Stimulated activated CD4-positive, alpha-beta T cell treated with anti-CD3 and anti-CD28 coated beads, Interleukin-1b, Interleukin-23, amount 100 ng/mL, for 48 hours (primary cell): ENCODE measurements at regions not wholly inside any gene's neighbourhood (a gene's known extent, or its start where the extent isn't known, plus 50 kb on each side); places are given as distances from the start of the nearest gene placed in this dataset.
"Not testable (repeated sequence)": the region's sequence is repeated elsewhere in the genome, so short reads cannot be mapped to it uniquely, and the experiment has no call there.

Experiments
- DNase-seq: peaks from one replicate; pipeline ENCODE4 v3.0.0-alpha.2; 2020

DNA sequence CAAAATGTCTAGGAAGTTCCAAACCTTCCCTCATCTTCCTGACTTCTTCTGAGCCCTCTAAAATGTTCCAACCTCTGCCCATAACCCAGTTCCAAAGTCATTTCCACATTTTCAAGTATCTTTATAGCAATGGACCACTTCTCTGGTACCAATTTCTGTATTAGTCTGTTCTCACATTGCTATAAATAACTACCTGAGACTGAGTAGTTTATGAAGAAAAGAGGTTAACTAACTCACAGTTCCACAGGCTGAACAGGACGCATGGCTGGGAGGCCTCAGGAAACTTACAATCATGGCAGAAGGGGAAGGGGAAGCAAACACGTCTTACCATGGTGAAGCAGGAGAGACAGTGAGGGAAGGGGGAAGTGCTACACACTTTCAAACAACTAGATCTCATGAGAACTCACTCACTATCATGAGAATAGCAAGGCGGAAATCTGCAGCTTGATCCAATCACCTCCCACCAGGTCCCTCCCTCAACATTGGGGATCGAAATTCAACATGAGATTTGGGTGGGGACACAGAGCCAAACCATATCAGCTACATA lies 213.2 kb upstream of the MGAT5 start:
- not testable (repeated sequence) for DNase-seq

DNA sequence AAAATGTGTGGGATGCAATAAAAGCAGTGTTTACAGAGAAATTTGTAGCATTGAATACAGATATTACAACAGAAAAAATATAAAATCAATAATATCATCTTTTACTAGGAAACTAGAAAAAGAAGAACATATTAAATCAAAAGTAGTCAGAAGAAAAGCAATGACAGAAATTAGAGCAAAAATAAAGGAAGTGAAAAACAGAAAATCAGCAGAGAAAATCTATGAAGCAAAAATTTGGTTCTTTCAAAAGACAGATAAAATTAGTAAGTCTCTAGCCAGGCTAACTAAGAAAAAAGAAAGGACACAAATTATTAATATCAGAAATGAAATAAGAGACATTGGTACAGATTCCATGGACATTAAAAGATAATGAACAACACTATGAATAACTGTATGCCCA lies 212.0 kb upstream of the MGAT5 start:
- DNase-seq = no peak

DNA sequence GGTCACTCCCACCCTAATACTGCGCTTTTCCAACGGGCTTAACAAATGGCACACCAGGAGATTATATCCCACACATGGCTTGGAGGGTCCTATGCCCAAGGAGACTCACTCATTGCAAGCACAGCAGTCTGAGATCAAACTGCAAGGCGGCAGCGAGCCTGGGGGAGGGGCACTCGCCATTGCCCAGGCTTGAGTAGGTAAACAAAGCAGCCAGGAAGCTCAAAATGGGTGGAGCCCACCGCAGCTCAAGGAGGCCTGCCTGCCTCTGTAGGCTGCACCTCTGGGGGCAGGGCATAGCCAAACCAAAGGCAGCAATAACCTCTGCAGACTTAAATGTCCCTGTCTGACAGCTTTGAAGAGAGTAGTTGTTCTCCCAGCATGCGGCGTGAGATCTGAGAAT lies 210.8 kb upstream of the MGAT5 start:
- DNase-seq = not testable (repeated sequence)

DNA sequence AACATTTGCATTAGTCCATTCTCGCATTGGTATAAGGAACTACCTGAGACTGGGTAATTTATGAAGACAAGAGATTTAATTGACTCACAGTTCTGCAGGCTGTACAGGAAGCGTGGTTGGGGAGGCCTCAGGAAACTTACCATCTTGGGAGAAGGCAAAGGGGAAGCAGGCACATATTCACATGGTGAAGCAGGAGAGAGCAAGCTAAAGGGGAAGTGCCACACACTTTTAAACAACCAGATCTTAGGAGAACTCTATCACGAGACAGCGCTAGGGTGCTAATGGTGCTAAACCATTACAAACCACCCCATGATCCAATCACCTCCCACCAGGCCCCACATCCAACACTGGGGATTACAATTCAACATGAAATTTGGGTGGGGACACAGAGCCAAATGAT lies 201.7 kb upstream of the MGAT5 start:
- DNase-seq = no peak

DNA sequence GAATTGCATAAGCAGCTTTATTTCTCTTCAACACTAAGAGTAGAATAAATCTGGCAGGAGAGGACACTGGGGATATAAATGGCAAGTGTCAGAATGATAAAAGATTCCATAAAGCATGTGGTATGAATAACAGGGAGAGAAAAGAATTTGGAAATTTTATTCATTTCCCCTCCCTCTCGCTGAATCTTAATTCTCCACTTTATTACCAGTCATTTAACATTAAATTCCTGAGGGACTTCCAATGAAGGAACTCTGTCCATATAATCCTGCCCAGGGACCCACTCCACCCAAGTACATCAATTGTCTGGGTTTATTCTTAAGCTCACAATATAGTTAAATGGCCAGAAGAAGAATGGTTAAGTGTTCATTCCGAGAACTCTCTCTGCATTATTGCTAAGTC lies 197.7 kb upstream of the MGAT5 start:
- no peak for DNase-seq

DNA sequence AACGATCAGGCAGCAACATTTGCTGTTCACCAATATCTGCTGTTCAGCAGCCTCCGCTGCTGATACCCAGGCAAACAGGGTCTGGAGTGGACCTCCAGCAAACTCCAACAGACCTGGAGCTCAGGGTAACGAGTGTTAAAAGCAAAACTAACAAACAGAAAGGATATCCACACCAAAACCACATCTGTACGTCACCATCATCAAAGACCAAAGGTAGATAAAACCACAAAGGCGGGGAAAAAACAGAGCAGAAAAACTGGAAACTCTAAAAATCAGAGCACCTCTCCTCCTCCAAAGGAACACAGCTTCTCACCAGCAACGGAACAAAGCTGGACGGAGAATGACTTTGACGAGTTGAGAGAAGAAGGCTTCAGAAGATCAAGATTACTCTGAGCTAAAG lies 192.8 kb upstream of the MGAT5 start:
- not testable (repeated sequence) for DNase-seq

DNA sequence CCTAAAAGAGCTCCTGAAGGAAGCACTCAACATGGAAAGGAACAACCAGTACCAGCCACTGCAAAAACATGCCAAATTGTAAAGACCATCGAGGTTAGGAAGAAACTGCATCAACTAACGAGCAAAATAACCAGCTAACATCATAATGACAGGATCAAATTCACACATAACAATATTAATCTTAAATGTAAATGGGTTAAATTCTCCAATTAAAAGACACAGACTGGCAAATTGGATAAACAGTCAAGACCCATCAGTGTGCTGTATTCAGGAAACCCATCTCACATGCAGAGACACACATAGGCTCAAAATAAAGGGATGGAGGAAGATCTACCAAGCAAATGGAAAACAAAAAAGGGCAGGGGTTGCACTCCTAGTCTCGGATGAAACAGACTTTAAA lies 191.6 kb upstream of the MGAT5 start:
- DNase-seq = not testable (repeated sequence)

DNA sequence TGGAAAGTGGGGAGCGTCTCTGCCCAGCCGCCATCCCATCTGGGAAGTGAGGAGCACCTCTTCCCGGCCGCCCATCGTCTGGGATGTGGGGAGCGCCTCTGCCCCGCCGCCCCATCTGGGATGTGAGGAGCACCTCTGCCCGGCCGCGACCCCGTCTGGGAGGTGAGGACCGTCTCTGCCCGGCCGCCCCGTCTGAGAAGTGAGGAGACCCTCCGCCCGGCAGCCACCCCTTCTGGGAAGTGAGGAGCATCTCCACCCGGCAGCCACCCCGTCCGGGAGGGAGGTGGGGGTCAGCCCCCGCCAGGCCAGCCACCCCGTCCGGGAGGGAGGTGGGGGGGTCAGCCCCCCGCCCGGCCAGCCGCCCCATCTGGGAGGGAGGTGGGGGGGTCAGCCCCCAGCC lies 190.0 kb upstream of the MGAT5 start:
- not testable (repeated sequence) for DNase-seq

DNA sequence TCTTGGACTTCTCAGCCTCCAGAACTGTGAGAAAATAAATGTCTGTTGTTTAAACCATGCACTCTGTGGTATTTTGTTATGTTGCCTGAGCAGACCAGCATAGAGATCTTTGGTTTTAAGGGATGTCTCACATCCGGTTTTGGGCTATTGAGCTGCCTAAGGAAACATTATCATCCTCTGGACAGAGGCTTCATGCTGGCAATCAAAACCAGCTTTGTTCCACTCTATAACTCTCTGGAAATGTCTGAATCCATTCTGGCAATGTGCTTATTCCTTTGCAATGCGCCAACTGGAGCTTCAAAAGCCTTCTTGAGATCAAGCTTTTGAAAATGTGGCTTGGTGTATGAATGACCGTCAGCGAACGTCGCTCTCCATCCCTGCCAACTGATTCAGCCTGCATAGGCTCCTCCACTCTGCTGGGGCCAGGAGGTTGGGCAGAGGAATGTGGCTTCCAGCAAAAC lies 183.6 kb upstream of the MGAT5 start:
- DNase-seq = no peak

DNA sequence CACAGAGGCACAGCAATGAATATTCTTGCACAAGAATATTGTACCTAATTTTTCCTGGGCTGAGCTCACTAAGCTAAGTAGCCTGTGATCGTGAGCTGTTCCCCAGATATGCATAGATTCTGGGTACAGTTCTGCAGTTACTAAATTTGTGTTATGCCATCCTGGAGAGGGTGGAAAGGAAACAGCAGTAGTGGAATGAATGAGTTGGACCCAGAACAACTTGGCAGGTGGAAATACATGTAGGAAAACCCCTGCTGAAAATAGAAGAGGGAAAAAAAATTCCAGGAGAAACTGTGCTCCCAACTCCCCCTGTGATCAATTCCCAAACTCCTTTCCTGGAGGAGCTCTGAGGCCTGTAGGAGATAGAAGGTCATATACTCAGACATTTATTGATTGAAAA lies 181.5 kb upstream of the MGAT5 start:
- DNase-seq = no peak

DNA sequence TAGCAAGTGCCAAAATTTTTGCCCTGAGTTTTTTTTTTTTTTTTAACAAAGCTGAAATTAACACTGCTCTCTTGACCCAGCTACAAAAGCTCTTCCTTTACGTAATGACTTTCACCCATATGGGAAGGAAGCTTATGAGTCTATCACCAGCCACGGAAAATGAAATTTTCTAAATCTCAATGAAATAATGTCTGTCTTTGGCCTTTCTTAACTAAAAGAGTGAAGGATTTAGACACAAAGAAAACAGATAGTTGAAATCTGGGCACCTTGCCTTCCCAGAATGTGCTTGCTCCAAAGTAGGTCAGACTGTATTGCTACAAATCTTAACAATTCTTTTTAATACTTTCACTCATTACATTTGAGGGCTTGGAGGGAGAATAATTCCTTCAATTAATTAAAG lies 180.8 kb upstream of the MGAT5 start:
- no peak for DNase-seq

DNA sequence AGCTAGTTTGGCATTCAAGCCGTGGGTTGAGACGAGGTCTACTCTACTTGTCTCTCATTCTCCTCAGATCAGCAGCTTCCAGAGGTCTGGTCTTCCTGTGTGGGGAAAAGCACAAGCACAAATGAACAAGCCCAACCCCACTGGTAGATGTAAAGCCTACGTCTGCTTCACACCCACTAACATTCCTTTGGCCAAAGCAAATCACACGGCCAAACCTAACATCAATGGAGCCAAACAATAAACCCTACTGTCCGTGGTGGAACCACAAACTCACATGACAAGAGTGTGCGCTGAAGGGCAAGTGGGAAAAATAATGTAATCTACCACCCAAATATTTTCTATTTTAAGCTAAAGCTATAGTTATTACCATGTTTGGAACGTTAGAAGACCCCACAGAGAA lies 179.3 kb upstream of the MGAT5 start:
- DNase-seq = no peak

DNA sequence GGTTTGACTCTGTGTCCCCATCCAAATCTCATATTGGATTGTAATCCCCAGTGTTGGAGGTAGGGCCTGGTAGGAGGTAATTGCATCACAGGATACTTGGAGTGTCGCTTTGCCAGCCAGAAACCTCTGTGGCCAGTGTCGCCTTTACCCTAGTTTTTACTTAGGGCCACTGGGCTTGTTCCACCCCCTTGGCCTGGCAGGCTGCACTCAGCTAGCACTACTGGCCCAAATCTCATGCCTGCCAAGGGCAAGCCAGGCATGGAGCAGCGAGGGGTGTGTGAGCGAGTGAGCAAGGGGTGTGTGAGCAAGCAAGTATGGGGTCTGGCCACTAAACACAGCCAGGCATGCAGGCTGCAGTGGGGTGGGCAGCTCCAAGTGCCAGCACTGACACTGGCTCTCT lies 178.7 kb upstream of the MGAT5 start:
- no peak for DNase-seq

DNA sequence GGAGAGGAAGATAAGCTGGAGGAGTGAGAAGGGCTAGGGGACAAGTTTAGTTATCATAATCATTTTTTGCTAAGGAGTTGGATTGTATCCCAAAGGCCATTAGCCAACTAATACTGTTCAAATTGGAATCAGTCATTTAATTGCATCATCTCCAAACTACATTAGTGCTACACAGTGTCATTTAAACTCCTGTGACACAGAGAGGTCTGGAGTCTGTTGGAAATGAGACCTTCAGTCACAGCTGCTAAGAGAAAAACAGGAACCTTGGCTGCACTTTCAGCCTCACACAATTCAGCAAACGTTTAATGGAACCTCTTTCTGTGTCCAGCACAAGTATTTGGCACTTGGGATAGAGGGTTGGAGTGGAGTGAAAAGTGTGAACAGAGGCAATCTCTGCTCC lies 175.5 kb upstream of the MGAT5 start:
- DNase-seq = no peak

DNA sequence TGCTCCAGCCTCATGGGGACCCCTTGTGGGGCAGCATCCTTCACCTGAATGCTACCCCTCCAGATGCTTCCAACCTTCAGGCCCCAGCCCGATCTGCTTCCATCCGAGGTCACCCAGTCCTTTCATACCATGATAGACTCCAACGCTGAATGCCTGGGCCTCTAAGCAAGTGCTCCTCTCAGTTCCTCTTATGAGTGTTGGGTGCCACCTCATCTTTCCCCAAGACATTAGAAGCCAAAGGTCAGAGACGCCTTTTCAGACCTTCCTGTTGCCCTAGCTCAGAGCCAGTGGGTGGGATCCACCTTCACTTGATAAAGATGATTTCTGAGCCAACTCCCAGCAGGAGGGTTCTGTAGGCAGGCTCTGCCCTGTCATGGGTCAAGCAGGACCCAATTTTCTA lies 174.5 kb upstream of the MGAT5 start:
- DNase-seq = no peak

DNA sequence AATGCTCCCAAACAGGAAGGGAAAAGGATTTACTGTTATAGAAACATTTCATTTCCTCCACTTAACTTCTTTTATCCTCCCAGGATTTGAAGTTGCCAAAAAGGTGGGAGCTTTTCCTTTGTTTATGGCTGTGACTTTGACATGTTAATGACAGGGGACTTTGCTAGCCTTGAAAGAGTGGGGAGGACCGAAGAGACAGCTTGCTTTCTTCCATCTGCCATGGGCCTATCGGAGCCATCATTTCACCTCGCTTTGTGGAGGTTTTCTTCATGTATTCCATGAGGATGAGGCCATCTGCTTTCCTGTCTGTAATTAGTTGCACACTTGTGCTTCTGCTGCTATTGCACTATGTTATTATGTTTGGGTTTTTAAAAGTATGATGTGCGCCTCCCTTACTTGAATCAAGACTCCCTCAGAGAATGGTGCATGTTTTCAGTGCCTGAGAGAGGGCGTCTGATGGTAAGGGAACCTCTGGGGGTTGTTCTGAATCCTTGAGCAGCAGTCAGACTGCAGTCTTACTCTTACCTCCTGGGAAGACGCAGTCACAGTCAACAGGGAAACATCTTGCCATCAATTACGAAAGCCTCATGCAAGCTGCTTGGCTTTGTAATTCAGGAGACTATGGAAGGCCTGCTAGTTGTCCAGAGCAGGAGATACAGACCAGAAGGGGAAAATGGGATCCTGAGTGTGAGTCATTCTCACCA lies 173.3 kb upstream of the MGAT5 start:
- DNase-seq = no peak

DNA sequence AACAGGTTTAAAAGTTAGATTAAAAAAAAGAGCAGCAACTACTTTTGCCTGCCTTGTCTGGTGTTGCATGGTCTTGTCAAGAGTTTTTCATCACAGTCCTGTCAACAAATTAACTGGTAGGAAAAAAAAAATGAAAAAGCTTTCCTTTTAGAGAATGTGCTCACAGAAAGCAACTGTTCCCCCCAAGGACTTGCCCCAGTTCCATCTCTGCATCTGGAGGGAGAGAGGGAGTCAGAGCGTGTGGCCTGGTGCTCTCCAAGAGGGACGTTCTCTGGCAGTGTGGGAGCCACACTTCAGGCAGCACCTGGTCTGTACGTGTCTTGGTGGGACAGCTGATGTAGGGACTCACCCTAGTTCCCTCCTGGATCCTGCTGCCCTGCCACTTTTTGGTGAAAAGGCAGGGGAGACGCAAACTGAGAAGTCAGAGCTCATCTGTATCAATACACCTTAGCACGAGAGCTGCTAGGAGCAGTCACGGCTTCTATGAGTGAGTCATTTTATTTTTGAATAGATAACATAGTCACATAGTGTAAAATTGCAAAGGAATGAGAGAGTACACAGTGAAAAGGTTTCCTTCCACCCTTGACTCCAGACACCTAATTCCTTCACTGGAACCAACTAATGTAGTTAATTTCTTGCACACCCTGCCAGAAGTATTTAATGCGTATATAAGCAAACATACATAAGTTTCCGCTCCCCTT lies 172.5 kb upstream of the MGAT5 start:
- DNase-seq = no peak

DNA sequence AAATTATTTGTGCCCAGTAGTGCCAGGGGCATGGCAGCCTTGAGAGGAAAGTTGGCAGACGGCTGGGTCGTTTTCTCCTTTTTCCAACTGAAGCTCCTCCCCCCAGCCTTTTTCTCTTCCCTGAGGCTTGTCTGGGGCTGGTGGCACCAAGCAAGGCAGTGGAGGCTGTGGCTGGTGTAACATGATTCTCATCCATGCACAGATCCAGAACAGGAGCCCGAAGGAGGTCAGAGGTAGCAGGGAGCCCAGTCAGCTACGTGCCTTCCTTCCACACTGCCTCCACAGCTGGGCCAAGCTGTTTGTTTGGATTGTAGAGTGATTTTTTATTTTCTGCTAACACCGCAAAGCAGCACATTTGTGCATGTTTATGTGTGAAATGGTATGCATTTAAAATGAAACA lies 170.3 kb upstream of the MGAT5 start:
- no peak for DNase-seq

DNA sequence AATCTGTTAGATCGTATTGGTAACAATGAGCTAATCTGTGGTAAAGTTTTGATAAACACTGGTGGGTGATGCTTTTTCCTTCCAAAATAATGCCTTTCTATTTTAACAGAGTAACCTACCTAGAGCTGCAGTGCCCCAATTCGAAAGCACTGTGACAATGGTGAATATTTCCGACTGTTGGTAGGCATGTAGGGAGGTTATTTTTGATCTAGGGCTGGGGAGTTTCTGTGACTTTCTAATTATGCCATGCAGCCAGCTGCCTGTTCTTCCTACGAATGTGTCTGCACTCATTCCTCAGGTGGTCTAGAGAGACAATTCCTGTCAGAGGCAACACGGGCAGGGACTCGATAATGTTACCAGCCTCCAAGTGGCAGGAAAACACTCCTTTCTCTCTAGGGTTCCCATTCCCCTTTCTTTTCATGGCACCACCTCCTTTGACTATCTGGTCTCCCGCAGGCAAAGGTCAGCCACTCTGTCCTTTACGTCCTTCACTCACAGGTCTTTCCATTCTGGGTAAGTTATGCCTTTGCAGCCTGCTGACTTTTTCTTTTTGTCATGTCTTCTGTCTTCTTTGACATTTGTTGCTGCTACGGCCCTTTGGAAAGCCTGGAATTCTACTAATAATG lies 167.2 kb upstream of the MGAT5 start:
- no peak for DNase-seq

DNA sequence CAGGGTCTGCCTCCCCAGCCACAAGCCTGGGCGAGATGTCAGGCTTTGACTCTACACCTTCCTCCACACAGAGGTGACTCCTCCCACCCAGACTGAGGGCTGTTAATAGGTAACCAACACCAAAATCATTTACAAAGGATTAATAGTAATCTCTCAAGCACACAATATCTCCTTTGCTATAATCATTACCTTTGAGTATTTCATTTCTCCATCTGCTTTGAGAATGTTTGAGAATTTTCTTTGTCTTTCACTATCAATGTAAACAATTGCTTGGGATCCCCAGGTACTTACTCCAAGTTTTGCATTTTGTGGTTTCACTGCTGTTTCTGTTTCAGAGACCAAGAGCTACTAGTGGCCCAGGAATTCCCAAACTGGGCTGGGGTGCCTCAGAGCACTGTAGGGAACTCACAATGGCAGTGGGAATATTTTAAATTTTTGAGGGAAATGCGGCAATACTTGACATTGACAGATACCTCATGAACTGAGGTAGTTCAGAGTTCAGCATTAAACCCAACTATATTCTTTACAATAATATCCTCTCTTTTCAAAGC lies 166.4 kb upstream of the MGAT5 start:
- no peak for DNase-seq

DNA sequence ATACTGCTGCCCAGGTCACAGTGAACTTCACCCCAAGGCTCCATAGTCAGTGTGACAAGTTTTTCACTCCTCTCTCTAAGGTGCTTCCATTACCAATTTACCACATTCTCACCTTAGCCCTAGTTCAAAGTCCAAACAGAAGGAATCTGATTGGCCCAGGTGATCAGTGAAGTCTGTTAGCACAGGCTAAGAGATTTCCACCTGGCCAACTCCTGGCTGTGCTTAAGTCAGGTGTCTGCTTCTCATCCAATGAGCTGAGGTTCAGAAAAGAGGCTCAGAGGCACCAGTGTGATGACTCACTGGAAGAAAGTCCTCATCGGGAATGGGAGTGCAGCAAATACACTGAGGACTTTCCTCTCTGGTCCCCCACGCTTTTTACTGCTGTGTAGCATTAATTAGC lies 164.4 kb upstream of the MGAT5 start:
- DNase-seq = no peak

DNA sequence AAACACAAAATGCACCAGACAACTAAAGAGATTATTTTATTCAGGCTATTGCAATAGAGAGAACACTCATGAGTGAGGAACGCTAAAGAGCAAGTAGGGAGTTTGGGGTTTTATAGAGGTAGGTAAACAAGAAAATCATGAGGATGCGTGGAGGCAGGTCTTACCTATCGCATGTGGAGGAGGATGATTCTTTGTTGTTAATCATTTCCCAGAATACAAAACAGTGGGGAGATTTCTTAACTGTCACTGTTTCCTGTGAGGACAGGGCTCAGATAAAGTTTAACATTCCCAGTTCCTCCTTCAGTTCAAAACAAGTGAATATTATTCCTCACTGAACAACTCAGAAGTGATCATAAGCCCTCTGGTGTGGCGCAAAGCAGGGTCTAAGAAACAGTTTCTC lies 156.1 kb upstream of the MGAT5 start:
- DNase-seq = no peak

DNA sequence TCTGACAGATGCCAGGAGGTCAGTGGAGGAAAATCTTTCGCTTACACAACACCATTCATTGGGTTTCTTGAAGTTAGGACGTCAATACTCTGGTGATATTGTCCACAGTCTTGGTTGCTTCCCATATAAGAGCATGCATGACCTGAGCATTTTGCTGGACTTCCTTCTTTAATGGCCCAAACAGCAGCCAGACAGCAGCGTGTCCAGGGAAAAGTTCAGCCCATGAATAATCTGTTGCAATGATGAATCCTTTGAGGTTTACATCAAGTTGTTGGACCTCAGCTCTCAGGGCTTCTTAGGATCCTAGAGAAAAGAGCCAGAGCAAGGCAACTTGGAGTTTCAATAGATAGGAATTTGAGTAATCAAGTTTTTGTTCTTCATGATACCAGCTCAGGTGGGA lies 155.6 kb upstream of the MGAT5 start:
- no peak for DNase-seq

DNA sequence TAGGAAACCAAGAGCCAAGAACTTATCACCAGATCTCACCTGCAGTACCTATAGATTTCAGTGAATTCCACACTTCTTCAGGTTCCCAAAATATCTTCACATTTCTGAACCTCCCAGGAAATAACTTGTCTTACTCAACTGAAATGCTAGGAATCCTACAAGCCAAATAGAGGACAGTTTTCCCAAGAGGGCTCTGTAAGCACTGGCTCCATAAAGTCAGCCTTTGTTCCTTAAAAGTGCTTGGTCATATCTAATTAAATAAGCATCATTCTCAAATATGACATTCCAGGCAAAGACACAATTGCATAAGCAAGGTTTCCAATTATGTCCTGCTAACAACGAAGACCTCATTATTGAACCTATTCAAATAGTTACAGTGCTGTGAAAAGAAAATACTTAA lies 154.6 kb upstream of the MGAT5 start:
- DNase-seq = no peak
